HL-60/S4 treated with phorbol 12-myristate 13-acetate at 8.2 ng/mL for 4 days and 3 days (cell line): ENCODE measurements at regions not wholly inside any gene's neighbourhood (a gene's known extent, or its start where the extent isn't known, plus 50 kb on each side); places are given as distances from the start of the nearest gene placed in this dataset.

Experiments used
- in situ Hi-C: fragments of 300-500 bp; cut with MboI; formaldehyde crosslinking; loops from 2 replicates; pipeline ENCODE4 v1.15.0; 2022; ENCODE audit warnings: low sequenced_read_pairs

DNA sequence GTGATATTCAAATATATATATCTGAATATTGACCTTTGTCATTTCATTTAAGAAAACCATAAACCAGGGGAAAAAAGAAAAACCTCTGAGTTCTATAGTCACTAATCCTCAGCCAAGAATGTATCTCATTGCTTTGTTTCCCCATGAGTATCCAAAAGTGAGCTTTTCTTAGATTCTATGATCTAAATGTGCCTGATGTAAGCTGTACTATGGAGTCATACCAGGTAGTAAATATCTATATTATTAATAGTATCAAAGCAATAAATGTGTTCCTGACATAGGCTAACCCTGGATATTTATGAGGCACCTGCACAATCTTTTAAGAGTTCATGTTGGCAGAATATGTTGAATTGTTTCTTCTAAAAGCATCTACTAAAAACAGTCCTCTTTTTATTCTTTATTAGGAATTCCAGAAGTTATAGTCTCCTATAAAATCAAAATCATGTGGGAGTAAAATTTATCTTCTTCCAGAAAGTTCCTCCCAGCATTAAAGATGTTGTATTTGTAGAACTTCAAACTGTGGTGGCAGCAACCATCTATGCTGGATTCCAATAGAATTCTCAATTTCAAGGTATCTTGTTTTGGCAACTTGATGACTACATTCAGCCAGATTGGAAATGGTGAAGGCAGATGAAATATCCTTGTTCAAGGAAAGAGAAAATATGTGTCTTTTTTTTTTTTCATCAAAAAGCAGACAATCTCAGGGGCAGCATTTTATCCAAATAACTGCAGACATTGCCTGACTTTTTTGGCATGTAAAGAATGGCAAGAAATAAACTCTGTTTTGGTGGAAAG, 139.7 kb upstream of the RASSF8 start:
- in situ Hi-C loops, result no loop called here

DNA sequence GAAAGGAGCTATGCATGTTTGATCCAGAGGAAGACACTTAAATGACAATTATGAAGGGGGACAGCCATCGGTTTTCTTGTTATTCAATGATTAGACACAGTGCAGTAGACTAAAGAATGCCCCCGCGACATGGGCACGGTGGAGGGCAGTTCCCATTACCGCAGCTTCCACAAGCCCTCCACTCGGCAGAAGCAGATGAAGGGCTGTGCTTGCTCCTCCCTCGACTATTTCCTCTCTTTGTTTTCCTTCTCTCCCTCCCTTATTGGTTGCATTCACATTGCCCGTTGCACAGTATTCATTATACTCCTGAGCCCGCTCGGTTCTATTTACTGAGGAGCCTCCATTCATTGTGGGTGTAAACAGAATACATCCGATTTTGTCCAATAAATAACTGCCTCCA, 138.8 kb upstream of the RASSF8 start:
- in situ Hi-C loops, result no loop called here

DNA sequence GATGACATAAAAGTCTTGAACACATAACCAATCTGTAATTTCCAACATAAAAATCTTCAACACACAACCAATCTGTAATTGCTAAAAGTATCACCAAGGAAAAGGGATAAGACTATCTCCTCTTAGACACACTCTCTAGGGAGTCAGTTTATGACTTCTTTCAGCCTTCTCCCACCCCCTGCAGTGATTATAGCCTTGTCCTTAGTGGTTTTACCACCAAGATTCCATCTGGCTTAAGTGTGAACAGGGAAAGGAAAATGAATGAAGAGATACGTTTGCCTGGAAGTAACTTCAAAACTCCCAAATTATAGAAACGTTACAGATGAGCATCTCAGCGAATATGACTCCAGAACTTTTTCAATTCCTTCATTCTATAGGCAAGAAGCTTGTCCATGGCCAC, 136.2 kb upstream of the RASSF8 start:
- in situ Hi-C loops, result no loop called here

DNA sequence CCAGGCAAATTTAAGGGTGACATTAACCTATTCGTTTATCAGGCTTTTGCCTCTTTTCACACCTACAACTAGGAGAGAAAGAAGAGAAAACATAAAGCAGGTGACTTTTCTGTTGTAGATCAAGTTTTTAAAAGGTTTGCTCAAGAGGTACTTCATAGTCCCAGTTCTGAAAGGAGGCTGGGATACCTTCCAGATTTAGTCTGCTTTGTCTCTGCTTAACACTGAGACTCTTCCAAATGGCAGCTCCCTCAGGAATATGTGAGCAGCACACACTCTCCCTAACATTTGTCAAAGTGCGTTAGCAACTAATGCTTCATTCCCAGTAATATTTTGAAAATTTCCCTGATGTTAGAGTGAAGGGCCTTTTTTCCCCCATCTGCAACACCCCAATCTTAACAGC, 133.7 kb upstream of the RASSF8 start:
- in situ Hi-C loops, result no loop called here

DNA sequence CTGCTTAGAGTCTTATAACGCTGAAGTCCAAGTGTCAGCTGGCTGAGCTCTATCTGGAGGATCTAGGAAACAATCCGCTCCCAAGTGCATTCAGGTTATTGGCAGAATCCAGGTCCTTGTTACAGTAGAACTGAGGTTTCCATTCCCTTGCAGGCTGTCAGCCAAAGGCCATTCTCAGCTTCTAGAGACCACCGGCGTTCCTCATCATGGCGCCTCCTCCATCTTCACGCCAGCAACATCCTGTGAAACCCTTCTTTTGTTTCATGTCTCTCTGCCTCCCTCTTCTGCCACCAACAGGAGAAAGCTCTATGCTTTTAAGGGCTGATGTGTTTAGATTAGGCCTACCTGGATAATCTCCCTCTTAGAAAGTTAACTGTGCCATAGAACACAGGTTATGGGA, 133.0 kb upstream of the RASSF8 start:
- in situ Hi-C loops, result no loop called here

DNA sequence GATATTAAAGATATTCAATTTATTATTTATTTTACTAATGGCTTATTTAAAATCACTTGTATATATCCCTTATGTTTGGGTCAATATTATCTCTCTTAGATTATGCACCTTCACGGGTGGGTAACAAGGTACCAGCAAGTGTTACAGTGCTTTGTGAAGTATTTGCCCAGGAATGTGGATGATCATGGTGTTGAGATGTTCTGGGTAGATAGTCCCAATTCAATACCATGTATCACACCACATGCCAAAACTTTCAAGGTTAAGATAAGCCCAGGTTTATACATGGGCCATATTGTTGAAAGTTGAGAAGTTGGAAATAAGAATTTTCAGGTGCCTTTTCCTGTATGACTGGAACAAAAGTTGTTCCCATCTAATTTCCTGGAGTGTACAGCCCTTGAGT, 131.3 kb upstream of the RASSF8 start:
- in situ Hi-C loops, result no loop called here

DNA sequence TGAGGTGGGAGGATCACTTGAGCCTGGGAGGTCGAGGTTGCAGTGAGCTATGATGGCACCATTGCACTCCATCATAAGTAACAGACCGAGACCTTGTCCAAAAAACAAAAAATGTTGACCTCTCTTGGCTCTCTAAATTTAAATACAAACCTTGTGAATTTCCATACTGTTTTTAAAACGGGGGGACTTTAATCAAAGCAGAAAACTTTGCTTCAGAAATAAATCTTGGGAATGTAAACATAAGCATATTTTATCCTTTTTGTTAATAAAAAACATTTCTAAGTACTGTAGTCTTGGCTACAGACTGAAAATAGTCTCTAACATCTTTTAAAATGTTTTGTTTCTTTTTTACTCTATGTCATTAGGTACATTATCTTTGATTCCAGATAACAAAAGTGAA, 130.7 kb upstream of the RASSF8 start:
- in situ Hi-C loops, result no loop called here

DNA sequence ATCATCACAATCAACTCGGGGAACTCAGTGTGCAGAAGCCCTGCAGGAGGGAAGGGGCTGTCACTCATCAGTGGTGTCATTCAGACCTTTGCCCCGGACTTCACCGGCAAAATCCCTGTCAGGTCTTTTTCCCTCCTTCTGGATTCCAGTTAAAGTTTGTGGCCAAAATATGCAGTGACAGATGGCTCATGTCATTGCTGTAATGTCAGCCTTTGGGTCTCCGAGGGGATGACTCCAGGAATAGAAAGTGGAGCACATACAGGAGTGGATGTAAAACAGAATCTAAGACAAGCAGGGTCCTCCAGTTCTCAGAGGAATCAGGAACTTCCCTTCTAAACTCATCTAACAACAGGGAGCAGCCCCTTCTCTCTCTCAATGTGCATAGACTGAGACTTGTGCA, 130.3 kb upstream of the RASSF8 start:
- in situ Hi-C loops, result no loop called here

DNA sequence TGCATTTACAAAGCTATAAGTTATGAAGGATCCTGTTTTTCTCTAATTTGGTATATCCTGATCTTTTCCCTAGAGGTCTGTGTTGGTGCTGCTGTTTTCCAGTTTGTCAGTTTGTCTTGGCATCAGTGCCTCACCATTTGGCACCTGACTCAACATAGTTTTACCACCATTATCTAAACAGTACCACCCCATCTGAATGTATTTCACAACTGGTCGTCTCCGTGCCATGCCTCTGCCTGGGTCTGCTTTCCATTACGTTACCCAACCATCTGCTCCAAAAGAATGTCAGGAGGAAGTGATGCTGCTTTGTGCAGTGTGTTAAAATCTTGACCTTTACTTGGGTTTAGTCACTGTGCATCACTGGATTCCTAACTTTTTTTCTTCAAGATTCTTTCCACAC, 129.3 kb upstream of the RASSF8 start:
- in situ Hi-C loops, result no loop called here

DNA sequence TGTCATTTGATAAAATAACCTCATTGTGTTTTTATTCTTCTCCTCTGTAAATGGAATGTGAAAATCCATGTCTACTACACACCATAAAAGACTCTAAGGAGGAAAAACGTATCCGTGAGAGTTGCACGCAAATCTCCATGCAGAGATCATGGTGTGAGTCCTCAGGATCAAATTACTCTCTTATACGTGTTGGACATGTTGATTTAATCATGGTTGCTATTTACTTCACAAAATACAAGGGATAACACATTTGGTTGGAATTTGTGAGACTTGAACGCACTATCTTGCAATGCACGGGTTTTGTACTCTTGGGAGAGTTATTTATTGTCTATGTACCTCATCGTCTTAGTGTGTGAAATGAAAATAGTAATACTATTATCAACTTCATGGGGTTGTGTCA, 128.0 kb upstream of the RASSF8 start:
- in situ Hi-C loops, result no loop called here

DNA sequence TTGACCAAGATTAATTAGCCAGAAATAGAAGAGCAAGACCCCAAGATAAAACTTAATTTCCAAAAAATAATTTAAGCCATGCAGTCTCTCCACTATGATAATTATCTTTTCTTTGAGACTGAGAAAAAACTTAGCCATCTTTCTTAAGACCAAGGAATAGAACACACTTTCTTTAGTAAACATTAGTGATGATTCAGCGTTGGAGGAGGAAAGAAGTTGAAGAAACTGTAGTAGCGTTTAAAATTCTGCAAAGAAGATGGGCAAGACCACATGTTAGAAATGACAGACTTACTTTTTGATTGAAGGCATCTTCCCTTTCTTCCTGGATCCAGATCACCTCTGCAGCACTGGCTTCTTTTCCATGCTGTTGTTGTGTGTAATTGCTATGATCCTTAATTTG, 124.8 kb upstream of the RASSF8 start:
- in situ Hi-C loops, result no loop called here

DNA sequence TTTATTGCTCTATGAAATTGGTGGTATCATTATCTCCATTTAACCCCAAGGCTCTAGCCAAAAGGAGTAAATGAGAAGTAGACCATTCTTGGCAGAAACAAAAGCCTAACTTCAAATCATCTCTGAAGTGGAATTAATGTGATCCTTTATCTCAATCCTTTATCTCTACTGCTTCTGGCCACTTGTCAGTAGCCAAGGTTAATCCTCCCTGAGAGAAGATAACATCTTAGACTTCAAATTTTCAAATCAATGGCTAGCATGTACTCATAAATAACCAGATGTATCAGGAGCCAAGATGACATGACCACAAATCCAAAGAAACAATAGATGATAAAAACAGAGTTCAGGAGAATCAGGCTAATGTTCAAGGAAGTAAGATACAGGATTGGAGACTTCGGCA, 123.1 kb upstream of the RASSF8 start:
- in situ Hi-C loops, result no loop called here

DNA sequence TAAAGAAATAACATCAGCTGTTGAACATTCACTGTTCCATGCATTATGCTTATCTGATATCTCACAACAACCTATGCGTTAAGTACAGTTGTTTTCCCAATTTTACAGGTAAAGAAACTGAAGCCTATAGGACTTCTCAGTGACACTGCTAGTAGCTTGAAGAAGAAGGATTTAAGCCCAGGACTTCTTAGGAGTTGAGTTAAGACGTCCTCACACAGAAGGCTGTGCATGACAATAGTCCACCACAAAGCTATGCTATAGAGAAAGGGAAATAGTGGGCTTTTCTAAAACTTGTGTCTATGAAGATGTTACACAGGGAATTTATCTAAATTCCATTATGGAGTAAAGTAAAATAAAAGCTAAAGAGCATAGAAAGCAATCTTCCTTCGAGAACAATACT, 120.5 kb upstream of the RASSF8 start:
- in situ Hi-C loops, result no loop called here

DNA sequence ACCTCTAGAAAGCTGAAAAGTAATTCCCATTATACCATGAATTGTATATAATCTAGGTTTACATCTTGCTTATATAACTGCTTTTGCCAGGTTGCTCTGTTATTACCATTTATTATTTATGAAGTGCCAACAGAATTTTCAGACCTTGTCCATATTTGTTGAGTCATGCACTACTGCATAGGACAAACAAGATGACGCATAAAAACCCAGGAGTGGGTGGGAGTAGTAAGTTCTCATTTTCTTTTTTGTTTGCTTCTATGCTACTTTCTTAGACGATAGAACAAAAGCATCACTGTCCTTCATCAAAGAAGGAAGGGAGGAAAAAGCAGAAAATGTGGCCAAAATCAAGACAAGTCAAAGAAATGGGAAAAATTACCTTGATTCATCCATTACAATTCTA, 119.0 kb upstream of the RASSF8 start:
- in situ Hi-C loops, result no loop called here

DNA sequence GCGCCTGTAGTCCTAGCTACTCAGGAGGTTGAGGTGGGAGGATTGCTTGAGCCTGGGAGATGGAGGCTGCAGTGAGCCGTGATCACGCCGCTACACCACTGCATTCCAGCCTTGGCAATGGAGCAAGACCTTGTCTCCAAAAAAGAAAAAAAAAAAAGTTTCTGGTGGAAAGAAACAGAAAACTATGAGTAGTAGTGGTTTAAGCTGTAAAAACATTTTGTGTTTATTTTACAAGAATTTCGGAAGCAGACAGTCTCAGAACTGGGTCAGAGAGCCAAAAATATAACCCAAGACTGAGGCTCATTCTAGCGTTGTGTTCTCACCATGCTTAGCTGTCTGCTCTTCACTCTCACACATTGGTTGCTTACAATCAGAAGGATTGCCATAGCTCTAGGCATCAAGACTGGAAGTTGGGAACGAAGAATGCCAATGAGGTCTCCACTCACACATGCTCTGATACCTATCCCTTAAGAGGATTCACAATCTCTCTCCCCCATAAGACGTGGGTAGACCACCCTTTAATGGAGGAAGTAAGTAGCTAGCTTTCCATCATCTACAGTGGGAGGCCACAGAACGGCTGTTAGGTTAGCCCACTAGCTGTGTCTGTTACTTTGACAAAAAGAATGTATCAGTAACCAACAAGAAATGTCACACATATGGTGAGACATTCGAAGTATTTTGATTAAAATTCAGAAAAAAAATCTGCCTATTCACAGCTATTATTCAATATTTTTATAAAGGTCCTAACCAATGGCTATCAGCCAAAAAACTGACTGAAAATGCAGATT, 117.6 kb upstream of the RASSF8 start:
- in situ Hi-C loops, result no loop called here

DNA sequence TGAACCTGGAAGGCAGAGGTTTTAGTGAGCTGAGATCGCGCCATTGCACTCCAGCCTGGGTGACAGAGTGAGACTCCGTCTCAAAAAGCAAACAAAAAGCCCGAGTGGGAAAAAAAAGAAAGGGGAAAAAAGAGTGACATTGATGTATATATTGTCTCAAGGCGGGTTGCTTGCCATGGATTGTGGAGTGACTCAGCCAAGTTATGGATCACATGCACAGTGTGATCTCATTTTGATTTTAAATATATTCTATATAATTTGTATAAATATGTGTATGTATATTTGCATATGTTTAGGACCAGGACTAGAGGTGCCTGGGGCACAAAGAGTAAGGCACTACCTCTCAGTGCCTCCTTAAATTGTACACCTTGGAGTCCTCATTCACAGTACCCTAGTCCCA, 116.2 kb upstream of the RASSF8 start:
- in situ Hi-C loops, result no loop called here

DNA sequence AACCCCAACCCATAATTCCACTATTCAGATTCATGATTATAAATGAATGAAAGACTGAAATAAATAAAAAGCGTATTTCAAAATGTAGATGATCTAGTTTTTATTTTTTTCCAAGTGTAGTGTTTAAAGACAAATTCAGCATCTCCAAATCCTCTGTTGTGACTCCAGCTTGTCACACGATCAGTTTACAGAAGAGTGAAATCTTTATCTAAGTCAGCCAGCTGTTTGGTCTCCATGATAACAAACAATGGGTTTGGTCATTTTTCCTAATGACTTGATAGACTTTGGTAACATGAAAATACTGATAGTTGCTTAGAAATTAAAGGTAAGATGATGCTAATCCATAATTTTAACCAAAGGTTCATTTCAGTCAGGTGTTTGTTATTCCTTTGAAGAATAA, 114.5 kb upstream of the RASSF8 start:
- in situ Hi-C loops, result no loop called here

DNA sequence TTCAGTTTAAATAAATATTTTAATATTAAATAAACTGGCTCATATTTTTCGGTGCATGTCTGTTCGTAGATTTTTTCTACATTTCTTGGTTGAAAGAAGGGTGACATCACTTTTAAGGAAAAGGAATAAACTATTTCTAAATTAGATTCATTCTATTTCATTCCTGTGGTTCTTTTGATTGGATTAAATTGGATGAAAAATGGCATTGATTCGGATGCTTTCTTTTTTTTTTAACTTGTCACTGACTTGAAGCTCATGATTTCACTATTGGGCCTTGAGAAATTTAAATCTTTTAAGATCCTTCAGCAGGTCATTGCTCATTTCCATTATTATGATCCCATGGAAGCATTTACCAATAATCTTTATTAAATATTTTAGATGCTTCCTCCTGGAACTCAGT, 113.1 kb upstream of the RASSF8 start:
- in situ Hi-C loops, result no loop called here

DNA sequence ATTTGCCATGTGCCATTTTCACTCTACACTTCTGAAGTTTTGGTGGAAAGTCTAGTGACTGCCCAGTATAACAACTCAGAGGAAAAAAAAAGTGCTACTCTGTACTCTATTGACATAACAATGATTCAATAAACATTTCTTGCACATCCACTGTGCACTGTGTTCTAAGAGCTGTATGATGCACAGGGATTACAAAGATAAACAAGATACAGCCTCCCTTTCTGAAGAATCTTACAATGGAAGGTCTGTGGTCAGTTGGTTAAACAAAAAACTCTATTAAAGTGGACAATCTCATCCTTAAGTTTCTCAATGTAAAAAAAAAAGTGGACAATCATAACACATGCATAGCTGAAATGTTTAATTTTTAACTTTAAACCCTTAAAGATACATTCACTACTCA, 105.7 kb upstream of the RASSF8 start:
- in situ Hi-C loops, result loop anchor here (25.0 kb wide), 1 partner anchor 90 kb away; no protein-coding TSS in a partner anchor

DNA sequence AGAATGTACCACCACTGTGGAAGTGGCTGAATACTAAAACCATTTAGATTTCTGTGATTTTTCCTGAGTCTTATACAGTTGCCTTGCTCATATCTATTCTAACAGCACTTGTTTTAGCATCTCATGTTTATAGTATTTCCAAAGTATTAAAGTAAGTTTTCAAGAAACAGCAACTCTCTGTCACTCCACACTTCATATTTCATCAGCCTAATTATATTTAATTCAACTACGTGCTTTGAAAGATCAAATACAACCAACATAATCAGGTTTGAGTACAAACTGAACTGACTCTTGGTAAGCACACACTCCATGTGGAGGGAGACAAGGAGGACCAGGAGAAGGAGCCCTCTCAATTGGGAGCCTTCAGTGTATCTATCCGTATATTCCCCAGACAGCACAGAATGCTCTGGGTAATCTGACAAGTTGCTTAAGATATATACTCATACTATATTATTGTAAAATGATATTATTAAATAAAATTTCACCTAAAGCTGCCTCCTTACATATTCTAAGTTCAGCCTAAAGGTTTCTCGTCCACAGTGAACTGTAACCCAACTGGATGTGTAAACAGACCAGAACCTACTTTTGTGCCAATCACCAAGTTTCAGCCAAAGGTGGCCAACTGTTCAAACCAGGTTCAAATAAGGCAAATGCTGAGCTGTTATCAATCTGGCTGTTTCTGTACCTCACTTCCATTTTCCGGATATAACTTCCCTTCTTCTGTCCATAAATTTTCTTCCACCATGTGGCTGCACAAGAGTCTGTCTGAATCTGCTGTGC, 105.0 kb upstream of the RASSF8 start:
- in situ Hi-C loops, result loop anchor here (25.0 kb wide), 1 partner anchor 91 kb away; no protein-coding TSS in a partner anchor

DNA sequence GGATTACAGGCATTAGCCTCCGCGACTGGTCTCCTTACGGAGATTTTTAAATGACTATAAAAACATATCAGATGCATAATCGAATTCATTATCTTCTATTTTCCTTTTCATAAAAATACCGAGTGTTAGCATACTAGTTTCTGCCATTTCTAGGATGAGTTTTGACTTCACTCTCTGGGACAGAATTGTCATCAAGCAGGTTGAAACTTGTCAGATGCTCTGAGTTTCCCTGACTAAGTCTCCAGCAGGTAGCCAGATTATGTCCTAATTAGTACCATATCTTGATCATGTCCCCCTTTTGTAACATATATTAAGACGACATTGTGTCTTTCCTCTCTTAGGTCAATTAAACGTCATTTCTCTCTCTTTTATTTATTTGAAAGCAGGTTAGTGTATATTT, 103.5 kb upstream of the RASSF8 start:
- in situ Hi-C loops, result loop anchor here (25.0 kb wide), 1 partner anchor 93 kb away; no protein-coding TSS in a partner anchor
